ENCODE measurements at regions not wholly inside any gene's neighbourhood (a gene's known extent, or its start where the extent isn't known, plus 50 kb on each side); places are given as distances from the start of the nearest gene placed in this dataset.

GRCh38 chr22:25484521-25485315 is 79.8 kb upstream of the GRK3 start:
- H3K79me2 ChIP-seq (ENCODE audit: insufficient read depth, low read depth, low read length): no peaks in the 10 kb centered on the region
- H4K20me1 ChIP-seq (ENCODE audit: insufficient read depth, low read length): no peaks in the 10 kb centered on the region
- peaks cover 3% of the 10 kb centered on the region; the same call in 1 of the 2 replicates for H3K36me3 ChIP-seq (ENCODE audit: insufficient read depth, low read length)
- POLR2A ChIA-PET: no interaction called here
- no peak overlapping the region for H3K4me2 ChIP-seq (ENCODE audit: low read length)
- TF ChIP-seq EZH2phosphoT487 (IDR thresholded peaks at IDR 0.05; ENCODE audit: borderline replicate concordance, low read depth, low read length) (no peak), CTCF (conservative IDR thresholded peaks at IDR 0.05; ENCODE audit: low read length) (no peak)
- CTCF ChIA-PET (ENCODE audit: unreplicated experiment): no interaction called here
- BruUV-seq (replicated peaks): no TSS peak
- no peaks in the 10 kb centered on the region for H3K4me1 ChIP-seq (ENCODE audit: insufficient read depth, low read length, poor library complexity, severe bottlenecking)
- no peak for DNase-seq (ENCODE audit: low spot score)
- H2AFZ ChIP-seq (ENCODE audit: low read length): no peak overlapping the region
- intact Hi-C loops (cut with micrococcal nuclease; ENCODE audit: unreplicated experiment): no loop called here
- no peaks in the 10 kb centered on the region for H3K9me3 ChIP-seq (ENCODE audit: low read length)
- H3K9me2 ChIP-seq (ENCODE audit: insufficient read depth, low read length): no peaks in the 10 kb centered on the region
- no peak overlapping the region for H3K4me3 ChIP-seq (ENCODE audit: low read depth, low read length, poor library complexity, severe bottlenecking)
- H3K27ac ChIP-seq (ENCODE audit: low read depth, low read length, poor library complexity, severe bottlenecking): no peak overlapping the region

GRCh38 chr22:25485626-25486545 is 78.6 kb upstream of the GRK3 start:
- no peak for DNase-seq (ENCODE audit: low spot score)
- intact Hi-C loops (cut with micrococcal nuclease; ENCODE audit: unreplicated experiment): no loop called here

More at GRCh38 chr22:25485626-25486545, 78.6 kb upstream of the GRK3 start:
- Histone ChIP-seq H3K27ac (ENCODE audit: low read depth, low read length, poor library complexity, severe bottlenecking) (no peak overlapping the region), H2AFZ (ENCODE audit: low read length) (no peak overlapping the region), H3K4me2 (ENCODE audit: low read length) (no peak overlapping the region), H3K36me3 (ENCODE audit: insufficient read depth, low read length) (peaks cover 10% of the 10 kb centered on the region; the same call in 1 of the 2 replicates), H4K20me1 (ENCODE audit: insufficient read depth, low read length) (no peaks in the 10 kb centered on the region), H3K79me2 (ENCODE audit: insufficient read depth, low read depth, low read length) (no peaks in the 10 kb centered on the region), H3K9me2 (ENCODE audit: insufficient read depth, low read length) (no peaks in the 10 kb centered on the region), H3K4me3 (ENCODE audit: low read depth, low read length, poor library complexity, severe bottlenecking) (no peak overlapping the region), H3K9me3 (ENCODE audit: low read length) (no peaks in the 10 kb centered on the region), H3K4me1 (ENCODE audit: insufficient read depth, low read length, poor library complexity, severe bottlenecking) (no peaks in the 10 kb centered on the region)
- TF ChIP-seq CTCF (conservative IDR thresholded peaks at IDR 0.05; ENCODE audit: low read length): no peak
- TF ChIP-seq EZH2phosphoT487 (IDR thresholded peaks at IDR 0.05; ENCODE audit: borderline replicate concordance, low read depth, low read length): no peak
- POLR2A ChIA-PET: no interaction called here
- CTCF ChIA-PET (ENCODE audit: unreplicated experiment): no interaction called here
- BruUV-seq (replicated peaks): no TSS peak

Data from OCI-LY7 (cell line).